GM23338 (cell line): ENCODE measurements at regions not wholly inside any gene's neighbourhood (a gene's known extent, or its start where the extent isn't known, plus 50 kb on each side); places are given as distances from the start of the nearest gene placed in this dataset.

Source experiments
- ATAC-seq: fragments of 200-7000 bp; cut with Tn5 transposase; 3 replicates; pipeline ENCODE4 v1.9.1; 2020
- DNase-seq: peaks from one replicate; pipeline ENCODE4 v3.0.0-alpha.2; 2015; ENCODE audit warnings: low spot score
- H2AFZ ChIP-seq: fragments of 200-600 bp; sonication (generic); 2 replicates; pipeline ENCODE4 v1.8.0; 2016; ENCODE audit warnings: antibody characterized with exemption, mild to moderate bottlenecking, moderate library complexity
- H3F3A ChIP-seq: fragments of 200-600 bp; sonication (generic); replicated peaks from 2 replicates; pipeline ENCODE4 v1.8.0; 2017; ENCODE audit warnings: antibody characterized with exemption, mixed run types, low read depth
- H3K27ac ChIP-seq: fragments of 200-600 bp; sonication (generic); 2 replicates; pipeline ENCODE4 v1.6.1; 2016; ENCODE audit warnings: low read depth
- H3K27me3 ChIP-seq: fragments of 200-600 bp; sonication (generic); 2 replicates; pipeline ENCODE4 v1.8.0; 2016; ENCODE audit warnings: mild to moderate bottlenecking, mixed run types, moderate library complexity; ENCODE audit not compliant: insufficient read depth
- H3K36me3 ChIP-seq: fragments of 200-600 bp; sonication (generic); 2 replicates; pipeline ENCODE4 v1.8.0; 2016; ENCODE audit warnings: mild to moderate bottlenecking; ENCODE audit not compliant: insufficient read depth
- H3K4me1 ChIP-seq: fragments of 200-600 bp; sonication (generic); 2 replicates; pipeline ENCODE4 v1.8.0; 2016; ENCODE audit warnings: mild to moderate bottlenecking, moderate library complexity; ENCODE audit not compliant: insufficient read depth
- H3K4me2 ChIP-seq: fragments of 200-600 bp; sonication (generic); 2 replicates; pipeline ENCODE4 v1.7.1; 2017; ENCODE audit warnings: mixed run types
- H3K4me3 ChIP-seq: fragments of 200-600 bp; sonication (generic); 2 replicates; pipeline ENCODE4 v1.6.1; 2016; ENCODE audit warnings: mixed run types
- H3K79me2 ChIP-seq: fragments of 200-600 bp; sonication (generic); replicated peaks from 2 replicates; pipeline ENCODE4 v1.8.0; 2017; ENCODE audit warnings: mild to moderate bottlenecking; ENCODE audit not compliant: insufficient read depth
- H3K9me2 ChIP-seq: fragments of 200-600 bp; sonication (generic); 2 replicates; pipeline ENCODE4 v1.8.0; 2017; ENCODE audit not compliant: insufficient read depth
- H4K20me1 ChIP-seq: fragments of 200-600 bp; sonication (generic); replicated peaks from 2 replicates; pipeline ENCODE4 v1.8.0; 2017; ENCODE audit warnings: mild to moderate bottlenecking; ENCODE audit not compliant: insufficient read depth
- H3K27ac Mint-ChIP-seq: 2 replicates; pipeline ENCODE4 v1.8.0; 2020; ENCODE audit warnings: inconsistent platforms, mild to moderate bottlenecking, moderate library complexity, mixed read lengths
- H3K27me3 Mint-ChIP-seq: 3 replicates; pipeline ENCODE4 v1.8.0; 2022; ENCODE audit warnings: low read depth, mild to moderate bottlenecking, moderate library complexity, mixed read lengths, inconsistent platforms; ENCODE audit not compliant: insufficient read depth, poor library complexity
- H3K36me3 Mint-ChIP-seq: 3 replicates; pipeline ENCODE4 v1.8.0; 2021; ENCODE audit warnings: low read depth, mild to moderate bottlenecking, inconsistent platforms, moderate library complexity, mixed read lengths
- H3K4me1 Mint-ChIP-seq: 3 replicates; pipeline ENCODE4 v1.8.0; 2020; ENCODE audit warnings: mild to moderate bottlenecking, inconsistent platforms, mixed read lengths
- H3K4me3 Mint-ChIP-seq: 3 replicates; pipeline ENCODE4 v1.8.0; 2021; ENCODE audit warnings: moderate library complexity, mild to moderate bottlenecking, inconsistent platforms, mixed read lengths
- H3K9me3 Mint-ChIP-seq: 3 replicates; pipeline ENCODE4 v1.8.0; 2020; ENCODE audit warnings: moderate library complexity, mild to moderate bottlenecking, inconsistent platforms, mixed read lengths
- CREB1 ChIP-seq: fragments of 250-450 bp; sonication (Bioruptor Pico); IDR thresholded peaks from 2 replicates; pipeline ENCODE4 v1.5.0; 2020; ENCODE audit warnings: low read depth, mild to moderate bottlenecking, moderate library complexity
- EZH2 ChIP-seq: fragments of 200-600 bp; sonication (generic); IDR thresholded peaks from one replicate; pipeline ENCODE4 v1.8.0; 2017; ENCODE audit warnings: antibody characterized with exemption, mild to moderate bottlenecking, low read depth; ENCODE audit not compliant: unreplicated experiment
- JUNB ChIP-seq: IDR thresholded peaks from one replicate; pipeline ENCODE4 v1.6.1; 2016; ENCODE audit warnings: antibody characterized with exemption; ENCODE audit not compliant: unreplicated experiment
- NANOG ChIP-seq: IDR thresholded peaks from 2 replicates; pipeline ENCODE4 v1.6.1; 2016; ENCODE audit warnings: antibody characterized with exemption, borderline replicate concordance
- POLR2AphosphoS5 ChIP-seq: IDR thresholded peaks from 2 replicates; pipeline ENCODE4 v1.6.1; 2016; ENCODE audit warnings: antibody characterized with exemption, low read depth
- STAT1 ChIP-seq: IDR thresholded peaks from one replicate; pipeline ENCODE4 v1.6.1; 2016; ENCODE audit warnings: antibody characterized with exemption; ENCODE audit not compliant: unreplicated experiment
- ZNF114 ChIP-seq: fragments of 250-450 bp; sonication (Bioruptor Pico); IDR thresholded peaks from 2 replicates; pipeline ENCODE4 v1.5.0; 2020; ENCODE audit warnings: mild to moderate bottlenecking, moderate library complexity
- ZNF331 ChIP-seq: fragments of 250-450 bp; sonication (Bioruptor Pico); IDR thresholded peaks from 2 replicates; pipeline ENCODE4 v1.5.0; 2020; ENCODE audit warnings: low read depth, mild to moderate bottlenecking, moderate library complexity
- TF ChIP-seq, protein P1 (sequence below): IDR thresholded peaks from 2 replicates; pipeline ENCODE4 v1.6.1; 2016; ENCODE audit warnings: antibody characterized with exemption
- TF ChIP-seq, protein P2 (sequence below): IDR thresholded peaks from one replicate; pipeline ENCODE4 v1.6.1; 2018; ENCODE audit warnings: antibody characterized with exemption; ENCODE audit not compliant: unreplicated experiment

DNA sequence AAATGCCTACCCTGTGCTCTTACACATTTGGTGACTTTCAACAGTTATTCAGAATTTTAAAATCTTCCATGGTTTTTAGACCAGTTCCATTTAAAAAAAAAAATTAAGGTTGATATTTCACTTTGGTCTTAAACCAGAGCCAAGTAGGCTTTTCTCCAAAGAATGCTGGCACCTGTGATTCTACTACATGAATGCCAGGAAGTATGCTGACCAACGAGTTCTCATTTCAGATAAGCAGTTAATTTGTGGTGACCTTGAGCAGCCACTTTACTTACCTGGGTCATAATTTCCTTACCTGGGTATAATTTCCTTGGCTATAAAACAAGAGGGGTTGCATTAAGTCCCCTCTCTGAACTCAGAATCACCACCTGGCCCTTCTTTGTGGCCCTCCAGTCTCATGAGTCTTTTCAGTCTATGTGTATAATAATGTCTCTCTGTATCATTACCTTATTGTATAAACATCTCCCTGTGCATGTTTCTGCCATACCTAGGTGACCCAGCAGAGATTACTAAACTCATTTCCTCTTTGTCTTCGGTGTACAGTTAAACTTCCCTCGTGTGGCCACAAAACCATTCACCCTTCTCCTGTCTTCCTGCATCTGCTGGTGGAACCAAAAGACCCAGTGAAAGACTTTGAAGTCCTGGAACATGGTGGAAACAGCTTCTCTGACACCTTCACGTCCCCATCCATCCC lies 139.1 kb upstream of the DPT start:
- Histone ChIP-seq H3K4me2 (no peak overlapping the region), H3K27me3 (no peaks in the 10 kb centered on the region), H3K4me1 (no peaks in the 10 kb centered on the region; the same call in 1 of the 2 replicates), H3K27ac (no peak overlapping the region), H3K4me3 (no peak overlapping the region), H3K79me2 (no peaks in the 10 kb centered on the region), H2AFZ (no peak overlapping the region), H4K20me1 (no peaks in the 10 kb centered on the region), H3K36me3 (no peaks in the 10 kb centered on the region), H3K9me2 (no peaks in the 10 kb centered on the region), H3F3A (no peaks in the 10 kb centered on the region)
- TF ChIP-seq, protein P1, sequence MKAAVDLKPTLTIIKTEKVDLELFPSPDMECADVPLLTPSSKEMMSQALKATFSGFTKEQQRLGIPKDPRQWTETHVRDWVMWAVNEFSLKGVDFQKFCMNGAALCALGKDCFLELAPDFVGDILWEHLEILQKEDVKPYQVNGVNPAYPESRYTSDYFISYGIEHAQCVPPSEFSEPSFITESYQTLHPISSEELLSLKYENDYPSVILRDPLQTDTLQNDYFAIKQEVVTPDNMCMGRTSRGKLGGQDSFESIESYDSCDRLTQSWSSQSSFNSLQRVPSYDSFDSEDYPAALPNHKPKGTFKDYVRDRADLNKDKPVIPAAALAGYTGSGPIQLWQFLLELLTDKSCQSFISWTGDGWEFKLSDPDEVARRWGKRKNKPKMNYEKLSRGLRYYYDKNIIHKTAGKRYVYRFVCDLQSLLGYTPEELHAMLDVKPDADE, result no peak
- TF ChIP-seq ZNF331 (CRISPR knock-in tag), result no peak
- no peak for TF ChIP-seq ZNF114
- ATAC-seq, result no peak
- H3K36me3 Mint-ChIP-seq, result no peaks in the 10 kb centered on the region; the same call in 2 of the 3 replicates
- H3K9me3 Mint-ChIP-seq, result no peaks in the 10 kb centered on the region
- peaks cover 6% of the 10 kb centered on the region; the same call in 2 of the 3 replicates for H3K4me1 Mint-ChIP-seq
- no peak overlapping the region for H3K27ac Mint-ChIP-seq
- H3K4me3 Mint-ChIP-seq, result no peak overlapping the region
- peaks cover 2% of the 10 kb centered on the region for H3K27me3 Mint-ChIP-seq
- DNase-seq, result no peak

DNA sequence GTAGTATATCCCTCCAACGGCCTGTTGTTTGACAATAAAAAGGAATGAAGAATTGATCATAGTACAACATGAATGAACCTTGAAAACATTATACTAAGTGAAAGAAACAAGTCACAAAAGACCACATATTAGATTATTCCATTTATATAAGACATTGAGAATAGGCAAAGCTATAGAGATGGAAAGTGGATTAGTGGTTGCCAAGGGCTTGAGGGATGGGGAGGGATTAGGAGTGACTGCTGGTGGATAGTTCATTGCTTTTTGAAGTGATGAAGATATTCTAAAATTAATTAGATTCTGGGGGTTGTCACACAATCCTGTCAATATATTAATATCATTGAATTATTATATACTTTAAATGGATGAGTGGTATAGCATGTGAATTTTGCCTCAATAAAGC lies 142.5 kb upstream of the DPT start:
- no peak overlapping the region for H3K27ac Mint-ChIP-seq
- Histone ChIP-seq H3K79me2 (no peaks in the 10 kb centered on the region), H3K27ac (no peak overlapping the region), H3K4me1 (no peaks in the 10 kb centered on the region; the same call in 1 of the 2 replicates), H3K36me3 (no peaks in the 10 kb centered on the region), H4K20me1 (no peaks in the 10 kb centered on the region), H3K9me2 (0 out of 2 replicates have a peak, but pooled peaks cover 2% of the 10 kb centered on the region), H3K4me3 (no peak overlapping the region), H3K4me2 (no peak overlapping the region), H2AFZ (no peak overlapping the region), H3K27me3 (no peaks in the 10 kb centered on the region), H3F3A (no peaks in the 10 kb centered on the region)
- DNase-seq (no peak), ATAC-seq (no peak)
- no peak overlapping the region for H3K4me3 Mint-ChIP-seq
- no peaks in the 10 kb centered on the region for H3K9me3 Mint-ChIP-seq
- TF ChIP-seq EZH2, result no peak
- TF ChIP-seq NANOG, result no peak
- TF ChIP-seq ZNF331 (CRISPR knock-in tag), result no peak
- no peak for TF ChIP-seq POLR2AphosphoS5
- no peak for TF ChIP-seq CREB1 (CRISPR knock-in tag)
- TF ChIP-seq JUNB, result no peak
- no peak for TF ChIP-seq STAT1
- TF ChIP-seq, protein P2, sequence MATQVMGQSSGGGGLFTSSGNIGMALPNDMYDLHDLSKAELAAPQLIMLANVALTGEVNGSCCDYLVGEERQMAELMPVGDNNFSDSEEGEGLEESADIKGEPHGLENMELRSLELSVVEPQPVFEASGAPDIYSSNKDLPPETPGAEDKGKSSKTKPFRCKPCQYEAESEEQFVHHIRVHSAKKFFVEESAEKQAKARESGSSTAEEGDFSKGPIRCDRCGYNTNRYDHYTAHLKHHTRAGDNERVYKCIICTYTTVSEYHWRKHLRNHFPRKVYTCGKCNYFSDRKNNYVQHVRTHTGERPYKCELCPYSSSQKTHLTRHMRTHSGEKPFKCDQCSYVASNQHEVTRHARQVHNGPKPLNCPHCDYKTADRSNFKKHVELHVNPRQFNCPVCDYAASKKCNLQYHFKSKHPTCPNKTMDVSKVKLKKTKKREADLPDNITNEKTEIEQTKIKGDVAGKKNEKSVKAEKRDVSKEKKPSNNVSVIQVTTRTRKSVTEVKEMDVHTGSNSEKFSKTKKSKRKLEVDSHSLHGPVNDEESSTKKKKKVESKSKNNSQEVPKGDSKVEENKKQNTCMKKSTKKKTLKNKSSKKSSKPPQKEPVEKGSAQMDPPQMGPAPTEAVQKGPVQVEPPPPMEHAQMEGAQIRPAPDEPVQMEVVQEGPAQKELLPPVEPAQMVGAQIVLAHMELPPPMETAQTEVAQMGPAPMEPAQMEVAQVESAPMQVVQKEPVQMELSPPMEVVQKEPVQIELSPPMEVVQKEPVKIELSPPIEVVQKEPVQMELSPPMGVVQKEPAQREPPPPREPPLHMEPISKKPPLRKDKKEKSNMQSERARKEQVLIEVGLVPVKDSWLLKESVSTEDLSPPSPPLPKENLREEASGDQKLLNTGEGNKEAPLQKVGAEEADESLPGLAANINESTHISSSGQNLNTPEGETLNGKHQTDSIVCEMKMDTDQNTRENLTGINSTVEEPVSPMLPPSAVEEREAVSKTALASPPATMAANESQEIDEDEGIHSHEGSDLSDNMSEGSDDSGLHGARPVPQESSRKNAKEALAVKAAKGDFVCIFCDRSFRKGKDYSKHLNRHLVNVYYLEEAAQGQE, result no peak
- H3K36me3 Mint-ChIP-seq, result no peaks in the 10 kb centered on the region; the same call in 2 of the 3 replicates
- no peaks in the 10 kb centered on the region for H3K4me1 Mint-ChIP-seq
- H3K27me3 Mint-ChIP-seq, result peaks cover 2% of the 10 kb centered on the region
